CD1c-positive myeloid dendritic cell (primary cell): ENCODE measurements at regions not wholly inside any gene's neighbourhood (a gene's known extent, or its start where the extent isn't known, plus 50 kb on each side); places are given as distances from the start of the nearest gene placed in this dataset.

Experiments used
- DNase-seq: peaks from one replicate; pipeline ENCODE4 v3.0.0-alpha.2; 2016; ENCODE audit errors: extremely low spot score

GRCh38 chr9:84174486-84174885 lies 166.1 kb downstream of the SLC28A3 start:
- DNase-seq: peak; percentile 30

GRCh38 chr9:84177407-84177806 lies 163.2 kb downstream of the SLC28A3 start:
- DNase-seq: no peak

DNA sequence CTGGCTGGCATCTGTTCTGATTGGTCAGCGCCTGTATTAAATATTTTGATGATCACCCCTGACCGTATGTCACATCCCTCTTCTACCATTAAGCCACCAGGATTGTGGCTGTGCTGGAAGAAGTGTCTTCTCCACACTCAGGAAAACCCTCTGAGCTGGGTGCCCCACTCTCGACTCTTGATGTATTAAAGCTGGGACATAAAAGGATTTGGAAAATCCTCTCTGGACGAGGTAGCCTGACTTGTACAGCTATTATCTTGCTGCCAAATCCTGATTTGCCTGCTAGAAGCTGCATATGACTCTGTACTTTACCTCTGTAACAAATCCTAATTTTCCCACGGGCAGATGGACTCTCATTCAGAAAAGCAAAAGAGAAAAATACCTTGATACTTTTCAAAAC lies 161.0 kb downstream of the SLC28A3 start:
- no peak for DNase-seq

GRCh38 chr9:84187090-84187489 lies 153.5 kb downstream of the SLC28A3 start:
- DNase-seq: no peak

GRCh38 chr9:84189904-84190303 lies 150.7 kb downstream of the SLC28A3 start:
- DNase-seq: no peak

- DNase-seq: no peak
Measured at GRCh38 chr9:84190411-84190810, 150.1 kb downstream of the SLC28A3 start.

DNA sequence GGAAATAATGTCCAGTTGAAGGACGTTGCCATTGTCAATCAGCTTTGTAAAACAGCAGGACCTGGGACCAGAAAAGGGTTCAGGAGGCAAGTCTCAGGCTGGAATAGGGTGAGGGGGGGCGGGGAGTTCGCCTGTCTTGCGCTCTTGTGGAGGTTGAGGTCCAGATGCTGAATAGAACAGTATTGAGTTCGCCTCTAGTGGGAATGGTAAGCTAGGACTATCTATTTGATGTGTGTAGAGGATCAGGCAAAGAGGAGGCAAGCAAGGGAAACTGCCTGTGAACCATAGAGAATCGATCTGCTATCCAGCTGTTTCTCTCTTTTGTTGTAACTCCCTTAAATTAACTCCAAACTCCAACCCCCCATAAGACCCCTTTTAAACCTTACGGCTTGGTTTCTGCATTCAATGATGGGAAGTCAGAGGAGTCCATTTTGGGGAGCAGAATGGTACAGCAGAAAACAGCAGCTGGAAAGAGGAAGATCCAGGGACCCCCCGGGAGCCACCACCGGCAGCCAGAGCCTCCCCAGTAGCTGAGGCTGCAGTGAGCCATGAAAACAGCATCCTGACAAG lies 133.7 kb downstream of the SLC28A3 start:
- no peak for DNase-seq

DNA sequence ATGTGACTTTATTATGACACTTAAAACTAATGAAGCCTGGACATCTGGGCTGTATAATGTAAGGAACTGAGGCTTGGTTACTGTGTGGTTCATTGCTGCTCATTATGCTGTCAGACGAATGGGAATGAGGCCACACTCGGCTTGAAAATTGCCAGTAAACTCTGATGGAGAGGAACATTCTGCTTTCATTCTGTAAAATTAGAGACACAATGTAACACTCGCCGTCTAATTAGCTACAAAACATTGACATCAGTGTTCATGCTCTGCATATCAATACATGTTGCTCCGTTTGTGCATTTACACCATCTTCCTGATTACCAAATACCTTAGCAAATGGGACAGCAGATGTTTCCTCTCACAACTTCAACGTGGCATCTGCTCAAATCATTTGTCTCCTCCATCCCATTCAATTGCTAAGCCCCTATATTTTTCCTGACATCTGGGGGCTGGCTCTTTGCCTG lies 133.0 kb downstream of the SLC28A3 start:
- no peak for DNase-seq

DNA sequence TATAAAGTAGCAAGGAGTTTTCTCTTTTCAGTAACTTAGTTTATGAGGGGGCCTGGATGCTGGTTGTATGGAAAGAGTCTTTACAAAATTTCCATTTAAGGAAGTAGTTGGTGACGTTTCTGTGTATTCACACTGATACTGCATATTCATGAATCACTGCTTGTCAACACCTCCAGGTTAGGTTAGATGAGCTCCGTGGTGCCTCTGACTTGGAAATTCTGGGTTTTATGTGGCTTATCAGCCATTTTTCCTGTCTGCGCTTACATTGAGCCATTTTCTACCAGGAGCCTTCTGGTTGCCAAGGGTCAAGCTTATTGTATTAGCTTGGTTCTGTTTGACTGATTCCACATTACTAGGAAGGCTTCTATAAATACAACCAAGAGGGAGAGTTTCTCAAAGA lies 128.3 kb downstream of the SLC28A3 start:
- DNase-seq: no peak

DNA sequence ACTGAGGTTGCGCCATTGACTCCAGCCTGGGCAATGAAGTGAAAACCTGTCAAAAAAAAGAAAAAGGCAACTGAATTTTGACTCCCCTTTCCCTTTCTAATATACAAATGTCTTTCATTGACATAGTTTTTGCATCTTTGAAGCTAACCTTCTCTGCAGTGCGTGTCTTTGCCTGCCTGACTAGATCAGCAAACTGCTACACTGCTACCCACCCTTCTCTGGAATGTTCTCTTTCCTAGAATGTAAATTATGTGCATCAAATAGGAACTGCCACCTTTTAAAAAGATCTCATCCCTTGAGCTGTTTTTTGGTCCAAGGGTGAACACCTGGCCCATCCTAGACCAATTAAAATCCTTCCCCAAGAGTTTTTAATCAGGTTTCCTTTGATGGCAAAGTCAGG lies 127.6 kb downstream of the SLC28A3 start:
- no peak for DNase-seq

DNA sequence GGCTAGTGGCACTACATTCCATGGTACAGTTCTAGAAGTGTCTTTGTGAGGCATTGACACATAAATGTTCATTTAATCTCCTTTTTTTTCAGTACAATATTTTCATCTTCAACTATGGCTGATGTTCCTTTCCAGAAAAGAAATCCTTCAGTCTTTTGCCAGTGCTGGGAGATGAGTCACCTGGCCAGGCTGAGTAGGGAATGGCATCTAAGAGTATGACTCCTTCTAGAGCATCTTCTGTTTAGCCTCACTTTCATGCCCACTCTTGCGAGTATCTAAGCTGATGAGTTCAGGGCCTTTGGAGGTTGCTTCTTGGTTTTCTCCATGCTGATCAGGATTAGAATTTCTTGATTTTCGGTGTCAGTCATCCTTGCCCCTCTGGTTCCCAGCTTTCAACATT lies 124.4 kb downstream of the SLC28A3 start:
- DNase-seq: no peak

GRCh38 chr9:84218322-84218721 lies 122.2 kb downstream of the SLC28A3 start:
- DNase-seq: no peak

- no peak for DNase-seq
Measured at GRCh38 chr9:84224246-84224645, 116.3 kb downstream of the SLC28A3 start.
